SK-N-SH treated with all-trans-retinoic acid at 6 μM for 48 hours (cell line): ENCODE measurements at regions not wholly inside any gene's neighbourhood (a gene's known extent, or its start where the extent isn't known, plus 50 kb on each side); places are given as distances from the start of the nearest gene placed in this dataset.
A peak's percentile ranks its signal among the peaks of the same experiment; 100 is the strongest.

Experiments
- ATAC-seq: fragments of 200-7000 bp; cut with Tn5 transposase; 3 replicates; pipeline ENCODE4 v1.9.1; 2020; ENCODE audit warnings: mild to moderate bottlenecking, moderate library complexity
- BACH2 ChIP-seq: fragments of 250-450 bp; sonication (Bioruptor Pico); IDR thresholded peaks from 2 replicates; pipeline ENCODE4 v1.9.0; 2021; ENCODE audit warnings: mild to moderate bottlenecking, borderline replicate concordance
- CREB5 ChIP-seq: fragments of 250-450 bp; sonication (Bioruptor Pico); IDR thresholded peaks from 2 replicates; pipeline ENCODE4 v1.5.1; 2020; ENCODE audit warnings: low read depth, mild to moderate bottlenecking, moderate library complexity
- CSDC2 ChIP-seq: fragments of 250-450 bp; sonication (Bioruptor Pico); IDR thresholded peaks from 2 replicates; pipeline ENCODE4 v1.5.0; 2020; ENCODE audit warnings: mild to moderate bottlenecking, moderate library complexity
- CSRNP3 ChIP-seq: fragments of 250-450 bp; sonication (Bioruptor Pico); IDR thresholded peaks from 2 replicates; pipeline ENCODE4 v1.5.1; 2021; ENCODE audit warnings: mild to moderate bottlenecking, moderate library complexity
- ESRRG ChIP-seq: fragments of 250-450 bp; sonication (Bioruptor Pico); IDR thresholded peaks from 2 replicates; pipeline ENCODE4 v1.6.1; 2021; ENCODE audit warnings: mild to moderate bottlenecking
- GLIS3 ChIP-seq: fragments of 250-450 bp; sonication (Bioruptor Pico); IDR thresholded peaks from 2 replicates; pipeline ENCODE4 v1.5.0; 2020; ENCODE audit warnings: mild to moderate bottlenecking, moderate library complexity
- ISL1 ChIP-seq: fragments of 250-450 bp; sonication (Bioruptor Pico); IDR thresholded peaks from 2 replicates; pipeline ENCODE4 v2.1.2; 2022; ENCODE audit warnings: mild to moderate bottlenecking, moderate library complexity
- OSR1 ChIP-seq: fragments of 250-450 bp; sonication (Bioruptor Pico); IDR thresholded peaks from 2 replicates; pipeline ENCODE4 v1.8.0; 2022; ENCODE audit warnings: moderate library complexity, mild to moderate bottlenecking, inconsistent platforms
- PATZ1 ChIP-seq: fragments of 250-450 bp; sonication (Bioruptor Pico); IDR thresholded peaks from 2 replicates; pipeline ENCODE4 v1.8.0; 2020; ENCODE audit warnings: mild to moderate bottlenecking, moderate library complexity, borderline replicate concordance
- PPARA ChIP-seq: fragments of 250-450 bp; sonication (Bioruptor Pico); IDR thresholded peaks from 2 replicates; pipeline ENCODE4 v1.5.0; 2020; ENCODE audit warnings: mild to moderate bottlenecking, borderline replicate concordance
- SNAI2 ChIP-seq: fragments of 250-450 bp; sonication (Bioruptor Pico); IDR thresholded peaks from 2 replicates; pipeline ENCODE4 v1.5.0; 2020; ENCODE audit warnings: mild to moderate bottlenecking, moderate library complexity
- TCF4 ChIP-seq: fragments of 250-450 bp; sonication (Bioruptor Pico); IDR thresholded peaks from 2 replicates; pipeline ENCODE4 v1.8.0; 2021; ENCODE audit warnings: mild to moderate bottlenecking, moderate library complexity, borderline replicate concordance
- TOX ChIP-seq: fragments of 250-450 bp; sonication (Bioruptor Pico); IDR thresholded peaks from 2 replicates; pipeline ENCODE4 v1.8.0; 2021; ENCODE audit warnings: mild to moderate bottlenecking, moderate library complexity, borderline replicate concordance
- TSHZ2 ChIP-seq: fragments of 250-450 bp; sonication (Bioruptor Pico); IDR thresholded peaks from 2 replicates; pipeline ENCODE4 v1.5.0; 2020; ENCODE audit warnings: mild to moderate bottlenecking, moderate library complexity
- ZC3H10 ChIP-seq: fragments of 250-450 bp; sonication (Bioruptor Pico); IDR thresholded peaks from 2 replicates; pipeline ENCODE4 v1.5.1; 2021; ENCODE audit warnings: mild to moderate bottlenecking, moderate library complexity
- ZNF565 ChIP-seq: fragments of 450-650 bp; formaldehyde crosslinking; conservative IDR thresholded peaks from 2 replicates; pipeline ENCODE4 v1.5.0; 2020; ENCODE audit warnings: low read depth, mild to moderate bottlenecking, moderate library complexity
- ZNF70 ChIP-seq: fragments of 450-650 bp; formaldehyde crosslinking; IDR thresholded peaks from 2 replicates; pipeline ENCODE4 v1.5.0; 2020; ENCODE audit warnings: mild to moderate bottlenecking, moderate library complexity
- ZNF8 ChIP-seq: fragments of 450-650 bp; formaldehyde crosslinking; IDR thresholded peaks from 2 replicates; pipeline ENCODE4 v1.5.0; 2020; ENCODE audit warnings: mild to moderate bottlenecking, moderate library complexity

- TF ChIP-seq ZC3H10 (CRISPR knock-in tag), result no peak
- no peak for TF ChIP-seq ZNF8
- no peak for TF ChIP-seq TCF4 (CRISPR knock-in tag)
- TF ChIP-seq SNAI2 (CRISPR knock-in tag), result no peak
- no peak for TF ChIP-seq PPARA (CRISPR knock-in tag)
- TF ChIP-seq PATZ1 (CRISPR knock-in tag), result no peak
- no peak for TF ChIP-seq BACH2
- TF ChIP-seq ISL1 (CRISPR knock-in tag), result no peak
- TF ChIP-seq ESRRG, result no peak
- no peak for TF ChIP-seq CSRNP3 (CRISPR knock-in tag)
- TF ChIP-seq GLIS3 (CRISPR knock-in tag), result no peak
- no peak for TF ChIP-seq TSHZ2 (CRISPR knock-in tag)
- no peak for TF ChIP-seq OSR1 (CRISPR knock-in tag)
- peak; percentile 30; the same call in 1 of the 3 replicates for ATAC-seq
Observed at GRCh38 chr9:134253606-134254205, 72.5 kb upstream of the RXRA start.

- ATAC-seq, result no peak
- TF ChIP-seq ZNF565 (CRISPR knock-in tag), result no peak
- TF ChIP-seq ZNF70 (CRISPR knock-in tag), result no peak
- no peak for TF ChIP-seq OSR1 (CRISPR knock-in tag)
- TF ChIP-seq CSRNP3 (CRISPR knock-in tag), result no peak
- TF ChIP-seq CSDC2 (CRISPR knock-in tag), result no peak
- TF ChIP-seq BACH2, result no peak
- no peak for TF ChIP-seq CREB5 (CRISPR knock-in tag)
- no peak for TF ChIP-seq SNAI2 (CRISPR knock-in tag)
- TF ChIP-seq TSHZ2 (CRISPR knock-in tag), result no peak
- no peak for TF ChIP-seq PPARA (CRISPR knock-in tag)
- TF ChIP-seq TOX, result no peak
Observed at GRCh38 chr9:134258332-134258731, 67.9 kb upstream of the RXRA start.
